ENCODE measurements at regions not wholly inside any gene's neighbourhood (a gene's known extent, or its start where the extent isn't known, plus 50 kb on each side); places are given as distances from the start of the nearest gene placed in this dataset.

DNA sequence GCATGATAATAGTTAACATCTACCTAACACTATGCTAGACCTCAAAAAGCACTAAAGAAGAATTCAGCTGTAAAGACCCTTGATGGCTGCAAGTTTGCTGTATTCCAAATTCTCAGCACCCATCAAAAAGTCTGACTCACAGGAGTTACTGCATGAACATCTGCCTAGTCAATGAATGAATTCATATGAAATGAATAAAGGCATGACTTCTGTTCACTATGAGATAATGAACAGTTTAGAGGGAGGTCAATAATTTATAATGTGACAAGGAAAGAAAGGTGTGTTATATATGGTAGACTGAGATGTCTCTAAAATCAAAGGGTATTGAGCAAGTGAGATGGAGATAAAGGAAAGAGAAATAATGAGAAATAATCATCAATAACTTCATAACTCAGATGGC is 508.2 kb upstream of the TGFBR2 start:
- H2BK5ac ChIP-seq (ENCODE audit: low read depth, low read length), result no peak overlapping the region
- no peak overlapping the region for H3K4ac ChIP-seq (replicated peaks; ENCODE audit: insufficient read length, low read depth, low read length)
- no peak overlapping the region for H3K23ac ChIP-seq (ENCODE audit: insufficient read length)
- CTCF ChIA-PET (ENCODE audit: partially characterized antibody), result no interaction called here
- no peaks in the 10 kb centered on the region for H3K79me1 ChIP-seq (ENCODE audit: low read depth, low read length)
- H2AK5ac ChIP-seq (ENCODE audit: low read depth, low read length), result no peak overlapping the region
- no peak overlapping the region for H2BK15ac ChIP-seq (ENCODE audit: low read length)
- no peak for TF ChIP-seq NRF1 (IDR thresholded peaks at IDR 0.05; ENCODE audit: low read depth, low read length)
- H3K4me3 ChIP-seq (ENCODE audit: extremely low read depth in 1 of 4, insufficient read depth in 2 of 4, low read depth in 3 of 4, low read length in 4 of 4), result no peak overlapping the region
- POLR2A ChIA-PET (ENCODE audit: partially characterized antibody), result interaction anchor here (1.6 kb wide), 1 partner anchor 13 kb away, joined by 4 read pairs; no protein-coding TSS in a partner anchor
- H3K4me1 ChIP-seq (replicated peaks in 1 of 4; ENCODE audit: control insufficient read depth in 3 of 4, insufficient read depth in 4 of 4, low read length in 3 of 4), result peaks cover 0 to 4% (median 0%) of the 10 kb centered on the region in 4 experiments; a peak in 1 of 7 replicates
- no peaks in the 10 kb centered on the region for H3K23me2 ChIP-seq (ENCODE audit: low read depth, low read length)
- no peak overlapping the region for H3K9ac ChIP-seq (replicated peaks in 1 of 4; ENCODE audit: extremely low read depth in 1 of 4, low read depth in 3 of 4, low read length in 3 of 4)
- no peak overlapping the region for H3K18ac ChIP-seq (ENCODE audit: extremely low read depth, low read length)
- H2BK120ac ChIP-seq (replicated peaks; ENCODE audit: low read depth, low read length), result no peak overlapping the region
- no peaks in the 10 kb centered on the region for H4K20me1 ChIP-seq (replicated peaks in 1 of 2; ENCODE audit: control insufficient read depth in 1 of 2, insufficient read depth in 2 of 2, low read length in 2 of 2)
- no peak overlapping the region for H4K8ac ChIP-seq (ENCODE audit: extremely low read depth, insufficient read depth, low read length)
- H3K36me3 ChIP-seq (ENCODE audit: control insufficient read depth in 2 of 4, insufficient read depth in 4 of 4, low read length in 3 of 4), result no peaks in the 10 kb centered on the region
- H2AFZ ChIP-seq (ENCODE audit: low read length), result no peak overlapping the region
- H2BK20ac ChIP-seq (ENCODE audit: low read length), result no peak overlapping the region
- H3K79me2 ChIP-seq (ENCODE audit: control insufficient read depth in 1 of 2, insufficient read depth in 2 of 2, low read length in 2 of 2), result no peaks in the 10 kb centered on the region
- no peak overlapping the region for H4K91ac ChIP-seq (replicated peaks; ENCODE audit: insufficient read length, low read length)
- H3K56ac ChIP-seq (replicated peaks; ENCODE audit: insufficient read length, low read depth, low read length), result no peak overlapping the region
- H3K9me3 ChIP-seq (ENCODE audit: insufficient read depth in 2 of 2, low read depth in 1 of 2, low read length in 1 of 2), result no peaks in the 10 kb centered on the region
- no peaks in the 10 kb centered on the region; a peak in 1 of 7 replicates for H3K27me3 ChIP-seq (replicated peaks in 1 of 4; ENCODE audit: control insufficient read depth in 3 of 4, extremely low read depth in 1 of 4, insufficient read depth in 3 of 4, low read length in 3 of 4)
- H4K5ac ChIP-seq (ENCODE audit: insufficient read length, low read depth, low read length), result no peak overlapping the region
- H2BK12ac ChIP-seq (ENCODE audit: low read depth, low read length), result no peak overlapping the region
- H3K4me2 ChIP-seq (ENCODE audit: insufficient read depth in 1 of 2, low read depth in 2 of 2, low read length in 2 of 2), result no peak overlapping the region
- H3K27ac ChIP-seq (ENCODE audit: low read depth, low read length), result no peak overlapping the region
- no peak for FAIRE-seq
- H3K14ac ChIP-seq (ENCODE audit: insufficient read length), result no peak overlapping the region
- DNase-seq (ENCODE audit: low read depth in 1 of 2, low spot score in 2 of 2), result no peak
